Ascending aorta (tissue), 2 donors: ENCODE measurements at regions not wholly inside any gene's neighbourhood (a gene's known extent, or its start where the extent isn't known, plus 50 kb on each side); places are given as distances from the start of the nearest gene placed in this dataset.

Source experiments
- DNase-seq, 2 donors: peaks; one replicate each; pipeline ENCODE4 v3.0.0-alpha.2; 2019; ENCODE audit warnings: low spot score in 2 of 2
- H3K27ac ChIP-seq, 2 donors: fragments of 200-600 bp; sonication (generic); one replicate each; pipeline ENCODE4 v1.5.1; 2016 to 2017; ENCODE audit warnings: mild to moderate bottlenecking in 1 of 2
- H3K27me3 ChIP-seq: fragments of 200-600 bp; sonication (generic); one replicate; pipeline ENCODE4 v1.5.1; 2017
- H3K36me3 ChIP-seq, 2 donors: fragments of 200-600 bp; sonication (generic); one replicate each; pipeline ENCODE4 v1.5.1; 2016
- H3K4me1 ChIP-seq, 2 donors: fragments of 200-600 bp; sonication (generic); one replicate each; pipeline ENCODE4 v1.5.1; 2016 to 2017; ENCODE audit warnings: mild to moderate bottlenecking in 1 of 2
- H3K4me3 ChIP-seq, 2 donors: fragments of 200-600 bp; sonication (generic); one replicate each; pipeline ENCODE4 v1.5.1; 2016 to 2017; ENCODE audit warnings: mild to moderate bottlenecking in 1 of 2
- H3K9me3 ChIP-seq, 2 donors: fragments of 200-600 bp; sonication (generic); one replicate each; pipeline ENCODE4 v1.5.1; 2016
- intact Hi-C: fragments of 100-400 bp; cut with DNase I; formaldehyde crosslinking; loops from one replicate; pipeline ENCODE4 v1.15.1; 2023
- TF ChIP-seq, protein P1 (sequence below), 3 experiments: fragments of 200-600 bp in 2 of 3; fragments of 450-650 bp in 1 of 3; sonication (generic) in 2 of 3; IDR thresholded peaks; one replicate each; pipeline ENCODE4 v1.5.1; 2016 to 2019; ENCODE audit warnings: antibody characterized with exemption in 3 of 3, mild to moderate bottlenecking in 1 of 3, moderate library complexity in 1 of 3

DNA sequence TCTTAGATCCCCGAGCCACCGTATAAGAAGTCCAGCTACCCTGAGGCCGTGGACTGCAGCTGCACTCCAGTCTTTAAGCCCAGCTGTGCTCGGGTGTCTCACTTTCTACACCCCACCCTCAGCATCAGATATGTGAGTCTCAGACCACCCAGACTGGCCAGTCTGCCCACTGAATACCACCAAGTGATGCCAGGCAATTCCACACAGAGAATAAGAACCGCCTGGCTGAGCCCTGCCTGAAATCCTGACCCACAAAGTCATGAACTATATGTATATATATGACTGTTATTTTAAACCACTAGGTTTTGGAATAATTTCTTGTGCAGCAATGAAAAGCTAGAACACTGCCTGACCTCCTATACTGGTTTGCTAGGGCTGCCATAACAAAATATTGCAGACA is 106.7 kb downstream of the FOXF2 start:
- DNase-seq = no peak
- intact Hi-C loops = no loop called here
- H3K4me3 ChIP-seq = no peak overlapping the region
- no peaks in the 10 kb centered on the region for H3K4me1 ChIP-seq
- TF ChIP-seq, protein P1, sequence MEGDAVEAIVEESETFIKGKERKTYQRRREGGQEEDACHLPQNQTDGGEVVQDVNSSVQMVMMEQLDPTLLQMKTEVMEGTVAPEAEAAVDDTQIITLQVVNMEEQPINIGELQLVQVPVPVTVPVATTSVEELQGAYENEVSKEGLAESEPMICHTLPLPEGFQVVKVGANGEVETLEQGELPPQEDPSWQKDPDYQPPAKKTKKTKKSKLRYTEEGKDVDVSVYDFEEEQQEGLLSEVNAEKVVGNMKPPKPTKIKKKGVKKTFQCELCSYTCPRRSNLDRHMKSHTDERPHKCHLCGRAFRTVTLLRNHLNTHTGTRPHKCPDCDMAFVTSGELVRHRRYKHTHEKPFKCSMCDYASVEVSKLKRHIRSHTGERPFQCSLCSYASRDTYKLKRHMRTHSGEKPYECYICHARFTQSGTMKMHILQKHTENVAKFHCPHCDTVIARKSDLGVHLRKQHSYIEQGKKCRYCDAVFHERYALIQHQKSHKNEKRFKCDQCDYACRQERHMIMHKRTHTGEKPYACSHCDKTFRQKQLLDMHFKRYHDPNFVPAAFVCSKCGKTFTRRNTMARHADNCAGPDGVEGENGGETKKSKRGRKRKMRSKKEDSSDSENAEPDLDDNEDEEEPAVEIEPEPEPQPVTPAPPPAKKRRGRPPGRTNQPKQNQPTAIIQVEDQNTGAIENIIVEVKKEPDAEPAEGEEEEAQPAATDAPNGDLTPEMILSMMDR (IDR thresholded peaks at IDR 0.05) = no peak
- peaks cover 0 to 9% of the 10 kb centered on the region in 2 donors for H3K9me3 ChIP-seq
- H3K27me3 ChIP-seq = no peaks in the 10 kb centered on the region
- H3K27ac ChIP-seq = no peak overlapping the region
- no peaks in the 10 kb centered on the region for H3K36me3 ChIP-seq

DNA sequence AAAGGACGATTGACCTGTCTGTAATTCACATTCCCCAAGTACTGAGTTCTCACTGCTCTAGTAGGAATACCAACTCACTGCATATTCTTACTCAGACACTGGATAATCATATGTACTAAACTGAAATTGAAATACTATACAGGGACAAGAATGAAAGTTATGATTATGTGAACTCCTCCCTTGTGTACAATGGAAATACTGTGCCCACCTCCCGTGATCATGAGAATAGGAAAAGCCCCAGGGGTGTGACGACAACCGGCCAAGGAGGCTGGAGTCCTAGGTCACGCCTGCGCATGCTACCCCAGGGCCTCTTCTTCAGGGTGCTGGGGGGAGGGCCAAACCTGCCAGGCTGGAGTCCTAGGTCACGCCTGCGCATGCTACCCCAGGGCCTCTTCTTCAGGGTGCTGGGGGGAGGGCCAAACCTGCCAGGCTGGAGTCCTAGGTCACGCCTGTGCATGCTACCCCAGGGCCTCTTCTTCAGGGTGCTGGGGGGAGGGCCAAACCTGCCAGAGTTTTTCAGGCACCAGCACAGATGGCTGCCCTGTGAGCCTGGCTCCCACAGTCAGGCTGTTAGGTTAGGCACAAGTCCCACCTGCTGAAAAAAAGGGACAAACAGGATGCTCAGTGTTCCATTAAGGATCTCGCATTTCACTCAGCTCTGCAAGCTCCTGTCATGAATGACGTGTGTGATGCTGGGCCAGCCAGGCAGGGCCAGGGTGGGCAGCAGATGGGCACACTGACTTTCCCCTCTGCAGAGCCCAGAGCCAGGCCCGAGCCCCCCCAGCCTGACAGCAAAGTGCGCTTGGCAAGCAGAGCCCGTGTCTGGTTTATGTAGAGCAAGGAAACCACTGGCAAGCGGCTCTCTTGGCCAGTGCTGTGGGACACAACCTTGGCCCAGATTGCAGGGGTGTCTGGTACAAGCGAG is 107.7 kb downstream of the FOXF2 start:
- H3K4me3 ChIP-seq = no peak overlapping the region
- DNase-seq = no peak
- intact Hi-C loops = no loop called here

DNA sequence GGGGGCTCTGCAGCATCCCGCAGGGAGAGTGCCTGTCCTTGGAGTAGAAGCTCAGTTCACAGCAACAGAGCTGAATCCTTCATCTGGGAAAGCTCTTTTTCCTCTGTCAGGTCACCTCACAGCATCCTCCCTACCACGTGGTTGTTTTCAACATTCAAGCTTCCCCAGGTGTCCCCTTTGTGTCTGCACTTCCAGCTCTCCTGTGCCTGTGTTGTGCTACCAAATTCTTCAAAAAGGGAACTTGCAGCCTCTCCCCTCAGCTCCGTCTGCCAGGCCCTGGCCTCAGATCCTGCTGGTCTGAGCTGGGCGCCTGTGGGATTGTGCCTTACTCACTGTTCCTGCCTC is 108.4 kb downstream of the FOXF2 start:
- Histone ChIP-seq H3K4me3 (no peak overlapping the region), H3K36me3 (no peaks in the 10 kb centered on the region), H3K4me1 (no peaks in the 10 kb centered on the region), H3K9me3 (peaks cover 0 to 9% of the 10 kb centered on the region in 2 donors), H3K27me3 (no peaks in the 10 kb centered on the region), H3K27ac (no peak overlapping the region)
- TF ChIP-seq, protein P1 (IDR thresholded peaks at IDR 0.05) = no peak
- DNase-seq = no peak
- intact Hi-C loops = no loop called here

More for the DNA sequence above, 107.7 kb downstream of the FOXF2 start:
- TF ChIP-seq, protein P1 (IDR thresholded peaks at IDR 0.05) = no peak
- no peaks in the 10 kb centered on the region for H3K4me1 ChIP-seq
- H3K27ac ChIP-seq = no peak overlapping the region
- no peaks in the 10 kb centered on the region for H3K36me3 ChIP-seq
- no peaks in the 10 kb centered on the region for H3K27me3 ChIP-seq
- peaks cover 0 to 9% of the 10 kb centered on the region in 2 donors for H3K9me3 ChIP-seq

DNA sequence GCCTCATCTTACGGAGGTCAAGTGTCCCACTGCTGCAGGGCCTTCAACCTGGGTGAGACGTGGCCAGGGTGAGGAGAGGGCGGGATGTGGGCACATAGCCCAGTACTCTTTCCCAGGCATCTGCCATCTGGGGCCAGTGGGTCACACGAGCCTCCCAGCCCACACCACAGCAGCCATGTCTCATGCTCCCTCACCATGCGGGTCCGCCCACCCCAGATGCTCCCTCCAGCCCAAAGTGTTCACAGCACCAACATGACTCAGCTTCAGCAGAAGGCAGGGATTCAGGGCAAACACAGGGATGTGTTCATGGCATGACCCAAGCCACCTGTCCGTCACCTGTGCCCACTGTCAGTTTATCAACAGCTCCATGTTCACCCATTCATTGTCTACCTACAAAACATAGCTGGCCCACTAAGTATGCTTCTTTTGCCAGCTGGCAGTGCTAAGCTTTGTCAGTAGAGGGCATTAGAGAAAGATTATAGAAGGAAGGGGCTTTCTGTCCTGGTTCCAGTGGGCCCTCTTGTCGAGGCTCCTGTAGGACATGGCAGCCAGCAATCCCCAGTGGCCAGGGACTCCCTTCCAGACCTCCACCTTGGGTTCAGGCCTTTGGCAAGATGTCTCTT is 109.2 kb downstream of the FOXF2 start:
- DNase-seq = no peak
- H3K36me3 ChIP-seq = no peaks in the 10 kb centered on the region
- H3K9me3 ChIP-seq = peaks cover 0 to 9% of the 10 kb centered on the region in 2 donors
- no peak overlapping the region for H3K27ac ChIP-seq
- no peaks in the 10 kb centered on the region for H3K4me1 ChIP-seq
- no peak overlapping the region for H3K4me3 ChIP-seq
- H3K27me3 ChIP-seq = no peaks in the 10 kb centered on the region
- TF ChIP-seq, protein P1 (IDR thresholded peaks at IDR 0.05) = no peak
- intact Hi-C loops = no loop called here

DNA sequence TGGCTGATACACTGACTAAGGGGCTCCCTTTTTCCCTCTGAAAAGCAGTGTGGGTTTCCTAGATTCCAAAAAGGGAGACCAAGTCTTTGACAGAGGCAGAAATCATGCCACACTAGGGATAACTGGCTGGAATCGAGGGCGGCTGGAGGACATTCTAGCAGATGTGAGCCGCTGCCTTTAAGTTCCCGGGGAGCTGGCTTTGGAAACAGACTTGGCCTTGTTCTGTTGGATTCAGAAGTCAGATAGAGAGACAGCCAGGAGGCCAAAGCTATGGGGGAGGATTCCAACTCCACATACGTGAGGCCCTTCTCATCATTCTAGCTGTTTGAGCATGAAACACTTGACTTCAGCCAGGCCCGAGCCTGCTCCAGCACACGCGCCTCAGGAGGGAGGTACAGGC is 109.9 kb upstream of the FOXC1 start:
- TF ChIP-seq, protein P1 (IDR thresholded peaks at IDR 0.05) = no peak
- Histone ChIP-seq H3K4me3 (no peak overlapping the region), H3K27ac (no peak overlapping the region), H3K4me1 (no peaks in the 10 kb centered on the region), H3K36me3 (no peaks in the 10 kb centered on the region), H3K9me3 (peaks cover 0 to 9% of the 10 kb centered on the region in 2 donors), H3K27me3 (no peaks in the 10 kb centered on the region)
- DNase-seq = no peak
- intact Hi-C loops = no loop called here
